HL-60 (cell line): ENCODE measurements at regions not wholly inside any gene's neighbourhood (a gene's known extent, or its start where the extent isn't known, plus 50 kb on each side); places are given as distances from the start of the nearest gene placed in this dataset.

ENCODE experiments used
- TF ChIP-seq, protein P1 (sequence below): IDR thresholded peaks from one replicate; pipeline ENCODE4 v1.5.1; 2011; ENCODE audit warnings: low read length, control low read depth, inconsistent platforms; ENCODE audit not compliant: insufficient read depth
- TF ChIP-seq, protein P2 (sequence below): IDR thresholded peaks from 2 replicates; pipeline ENCODE4 v1.6.1; 2012; ENCODE audit warnings: low read depth; ENCODE audit not compliant: insufficient replicate concordance

DNA sequence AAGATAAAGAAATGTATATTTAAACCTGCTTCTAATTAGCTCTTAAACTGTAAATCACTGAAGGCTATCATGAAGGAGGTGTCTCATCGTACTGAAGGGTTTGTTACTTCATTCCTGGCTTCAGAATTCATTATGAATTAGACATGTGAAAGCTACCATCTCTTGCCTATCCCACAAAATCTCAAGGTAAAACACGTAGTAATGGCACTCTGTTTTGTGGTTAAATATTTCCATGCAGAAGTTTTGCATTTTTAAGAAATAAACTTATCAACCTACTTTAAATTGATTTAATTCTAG lies 490.7 kb upstream of the NUDT12 start:
- TF ChIP-seq, protein P1, sequence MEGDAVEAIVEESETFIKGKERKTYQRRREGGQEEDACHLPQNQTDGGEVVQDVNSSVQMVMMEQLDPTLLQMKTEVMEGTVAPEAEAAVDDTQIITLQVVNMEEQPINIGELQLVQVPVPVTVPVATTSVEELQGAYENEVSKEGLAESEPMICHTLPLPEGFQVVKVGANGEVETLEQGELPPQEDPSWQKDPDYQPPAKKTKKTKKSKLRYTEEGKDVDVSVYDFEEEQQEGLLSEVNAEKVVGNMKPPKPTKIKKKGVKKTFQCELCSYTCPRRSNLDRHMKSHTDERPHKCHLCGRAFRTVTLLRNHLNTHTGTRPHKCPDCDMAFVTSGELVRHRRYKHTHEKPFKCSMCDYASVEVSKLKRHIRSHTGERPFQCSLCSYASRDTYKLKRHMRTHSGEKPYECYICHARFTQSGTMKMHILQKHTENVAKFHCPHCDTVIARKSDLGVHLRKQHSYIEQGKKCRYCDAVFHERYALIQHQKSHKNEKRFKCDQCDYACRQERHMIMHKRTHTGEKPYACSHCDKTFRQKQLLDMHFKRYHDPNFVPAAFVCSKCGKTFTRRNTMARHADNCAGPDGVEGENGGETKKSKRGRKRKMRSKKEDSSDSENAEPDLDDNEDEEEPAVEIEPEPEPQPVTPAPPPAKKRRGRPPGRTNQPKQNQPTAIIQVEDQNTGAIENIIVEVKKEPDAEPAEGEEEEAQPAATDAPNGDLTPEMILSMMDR = no peak
- TF ChIP-seq, protein P2, sequence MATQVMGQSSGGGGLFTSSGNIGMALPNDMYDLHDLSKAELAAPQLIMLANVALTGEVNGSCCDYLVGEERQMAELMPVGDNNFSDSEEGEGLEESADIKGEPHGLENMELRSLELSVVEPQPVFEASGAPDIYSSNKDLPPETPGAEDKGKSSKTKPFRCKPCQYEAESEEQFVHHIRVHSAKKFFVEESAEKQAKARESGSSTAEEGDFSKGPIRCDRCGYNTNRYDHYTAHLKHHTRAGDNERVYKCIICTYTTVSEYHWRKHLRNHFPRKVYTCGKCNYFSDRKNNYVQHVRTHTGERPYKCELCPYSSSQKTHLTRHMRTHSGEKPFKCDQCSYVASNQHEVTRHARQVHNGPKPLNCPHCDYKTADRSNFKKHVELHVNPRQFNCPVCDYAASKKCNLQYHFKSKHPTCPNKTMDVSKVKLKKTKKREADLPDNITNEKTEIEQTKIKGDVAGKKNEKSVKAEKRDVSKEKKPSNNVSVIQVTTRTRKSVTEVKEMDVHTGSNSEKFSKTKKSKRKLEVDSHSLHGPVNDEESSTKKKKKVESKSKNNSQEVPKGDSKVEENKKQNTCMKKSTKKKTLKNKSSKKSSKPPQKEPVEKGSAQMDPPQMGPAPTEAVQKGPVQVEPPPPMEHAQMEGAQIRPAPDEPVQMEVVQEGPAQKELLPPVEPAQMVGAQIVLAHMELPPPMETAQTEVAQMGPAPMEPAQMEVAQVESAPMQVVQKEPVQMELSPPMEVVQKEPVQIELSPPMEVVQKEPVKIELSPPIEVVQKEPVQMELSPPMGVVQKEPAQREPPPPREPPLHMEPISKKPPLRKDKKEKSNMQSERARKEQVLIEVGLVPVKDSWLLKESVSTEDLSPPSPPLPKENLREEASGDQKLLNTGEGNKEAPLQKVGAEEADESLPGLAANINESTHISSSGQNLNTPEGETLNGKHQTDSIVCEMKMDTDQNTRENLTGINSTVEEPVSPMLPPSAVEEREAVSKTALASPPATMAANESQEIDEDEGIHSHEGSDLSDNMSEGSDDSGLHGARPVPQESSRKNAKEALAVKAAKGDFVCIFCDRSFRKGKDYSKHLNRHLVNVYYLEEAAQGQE = no peak
